ENCODE measurements at regions not wholly inside any gene's neighbourhood (a gene's known extent, or its start where the extent isn't known, plus 50 kb on each side); places are given as distances from the start of the nearest gene placed in this dataset.
A peak's percentile ranks its signal among the peaks of the same experiment; 100 is the strongest.

- TF ChIP-seq CTCF (IDR thresholded peaks at IDR 0.05; ENCODE audit: extremely low read depth in 1 of 2, insufficient read depth in 1 of 2, low read depth in 1 of 2, low read length in 2 of 2) = peak; percentile 24 to 42
- no peak for TF ChIP-seq MYC (IDR thresholded peaks at IDR 0.05; ENCODE audit: low read depth, low read length)
- no peak for TF ChIP-seq POLR2AphosphoS5 (IDR thresholded peaks at IDR 0.05; ENCODE audit: insufficient read depth, low read depth, low read length)
- no peak for TF ChIP-seq EZH2 (IDR thresholded peaks at IDR 0.05; ENCODE audit: borderline replicate concordance, low read depth, low read length, severe bottlenecking)
- TF ChIP-seq MAX (IDR thresholded peaks at IDR 0.05; ENCODE audit: insufficient read depth, insufficient read length) = no peak
- no peak overlapping the region for H2AFZ ChIP-seq (ENCODE audit: low read depth, low read length)
- dilution Hi-C loops (cut with MboI; ENCODE audit: extremely low pct_ligation_motif_present, low sequenced_read_pairs) = no loop called here
- no peak overlapping the region for H3K27ac ChIP-seq (ENCODE audit: insufficient read depth, low read depth, low read length)
- BruUV-seq (replicated peaks) = no TSS peak
- DNase-seq (ENCODE audit: low read depth, low spot score) (peak; percentile 28), FAIRE-seq (no peak)
- no peaks in the 10 kb centered on the region for H3K9me1 ChIP-seq (replicated peaks; ENCODE audit: control insufficient read depth, extremely low read depth, insufficient read depth, low read length)
- H3K4me3 ChIP-seq (replicated peaks in 1 of 3; ENCODE audit: insufficient read depth in 1 of 3, low read depth in 1 of 3, low read length in 3 of 3) = no peak overlapping the region
- no peaks in the 10 kb centered on the region for H3K36me3 ChIP-seq (ENCODE audit: control insufficient read depth in 2 of 2, extremely low read depth in 1 of 2, insufficient read depth in 2 of 2, low read length in 2 of 2)
- H3K4me2 ChIP-seq (ENCODE audit: insufficient read depth, low read length) = no peak overlapping the region
- ChIA-PET CTCF (interaction anchor here (0.9 to 1.1 kb wide), 3 partner anchors 8 to 21 kb away, joined by 3 to 5 read pairs (median 3); no protein-coding TSS in a partner anchor), POLR2A (no interaction called here)
- peaks cover 0 to 4% of the 10 kb centered on the region in 2 experiments for H3K27me3 ChIP-seq (ENCODE audit: control insufficient read depth in 2 of 2, insufficient read depth in 2 of 2, low read length in 2 of 2)
- no peaks in the 10 kb centered on the region for H3K4me1 ChIP-seq (ENCODE audit: control insufficient read depth, extremely low read depth, insufficient read depth, low read length)
- no peak overlapping the region for H3K9ac ChIP-seq (replicated peaks; ENCODE audit: extremely low read depth, insufficient read depth, low read length)
- intact Hi-C loops (cut with micrococcal nuclease) = no loop called here
- no peaks in the 10 kb centered on the region for H3K79me2 ChIP-seq (ENCODE audit: control insufficient read depth, insufficient read depth, low read length)
- no peaks in the 10 kb centered on the region for H3K9me3 ChIP-seq (replicated peaks; ENCODE audit: control insufficient read depth, insufficient read depth, low read length)
- H4K20me1 ChIP-seq (replicated peaks; ENCODE audit: control insufficient read depth, extremely low read depth, insufficient read depth, low read length) = no peaks in the 10 kb centered on the region
Observed at GRCh38 chr2:13056259-13056843, 339.6 kb downstream of the TRIB2 start.

GRCh38 chr2:13057671-13058070, 340.9 kb downstream of the TRIB2 start:
- Histone ChIP-seq H3K9me1 (replicated peaks; ENCODE audit: control insufficient read depth, extremely low read depth, insufficient read depth, low read length) (no peaks in the 10 kb centered on the region), H3K27me3 (ENCODE audit: control insufficient read depth in 2 of 2, insufficient read depth in 2 of 2, low read length in 2 of 2) (peaks cover 0 to 4% of the 10 kb centered on the region in 2 experiments), H4K20me1 (replicated peaks; ENCODE audit: control insufficient read depth, extremely low read depth, insufficient read depth, low read length) (no peaks in the 10 kb centered on the region), H3K9me3 (replicated peaks; ENCODE audit: control insufficient read depth, insufficient read depth, low read length) (no peaks in the 10 kb centered on the region), H3K9ac (replicated peaks; ENCODE audit: extremely low read depth, insufficient read depth, low read length) (no peak overlapping the region), H3K4me3 (replicated peaks in 1 of 3; ENCODE audit: insufficient read depth in 1 of 3, low read depth in 1 of 3, low read length in 3 of 3) (no peak overlapping the region), H3K4me2 (ENCODE audit: insufficient read depth, low read length) (no peak overlapping the region), H2AFZ (ENCODE audit: low read depth, low read length) (no peak overlapping the region), H3K79me2 (ENCODE audit: control insufficient read depth, insufficient read depth, low read length) (no peaks in the 10 kb centered on the region), H3K4me1 (ENCODE audit: control insufficient read depth, extremely low read depth, insufficient read depth, low read length) (no peaks in the 10 kb centered on the region), H3K36me3 (ENCODE audit: control insufficient read depth in 2 of 2, extremely low read depth in 1 of 2, insufficient read depth in 2 of 2, low read length in 2 of 2) (no peaks in the 10 kb centered on the region), H3K27ac (ENCODE audit: insufficient read depth, low read depth, low read length) (no peak overlapping the region)
- ChIA-PET CTCF (no interaction called here), POLR2A (no interaction called here)
- BruUV-seq (replicated peaks) = no TSS peak
- dilution Hi-C loops (cut with MboI; ENCODE audit: extremely low pct_ligation_motif_present, low sequenced_read_pairs) = no loop called here
- intact Hi-C loops (cut with micrococcal nuclease) = no loop called here
- DNase-seq (ENCODE audit: low read depth, low spot score) (no peak), FAIRE-seq (no peak)
- TF ChIP-seq POLR2A (IDR thresholded peaks at IDR 0.05; ENCODE audit: low read depth, low read length) = no peak
- TF ChIP-seq POLR2AphosphoS5 (IDR thresholded peaks at IDR 0.05; ENCODE audit: insufficient read depth, low read depth, low read length) = no peak
- no peak for TF ChIP-seq FOS (IDR thresholded peaks at IDR 0.05; ENCODE audit: borderline replicate concordance, insufficient read depth, low read length)
- no peak for TF ChIP-seq MYC (IDR thresholded peaks at IDR 0.05; ENCODE audit: low read depth, low read length)

Measured in endothelial cell of umbilical vein (primary cell).